Thyroid gland (tissue), 4 donors: ENCODE measurements at regions not wholly inside any gene's neighbourhood (a gene's known extent, or its start where the extent isn't known, plus 50 kb on each side); places are given as distances from the start of the nearest gene placed in this dataset.

ENCODE experiments used
- POLR2A ChIP-seq, 2 donors: fragments of 450-650 bp; IDR thresholded peaks; one replicate each; pipeline ENCODE4 v1.6.1; 2017; ENCODE audit warnings: antibody characterized with exemption in 2 of 2, mild to moderate bottlenecking in 2 of 2, moderate library complexity in 1 of 2
- TF ChIP-seq, protein P1 (sequence below), 6 experiments: fragments of 200-600 bp in 3 of 6; fragments of 450-650 bp in 3 of 6; sonication (generic) in 3 of 6; IDR thresholded peaks; one replicate each; pipeline ENCODE4 v1.5.1; 2016 to 2019; ENCODE audit warnings: antibody characterized with exemption in 6 of 6, mild to moderate bottlenecking in 2 of 6, inconsistent platforms in 1 of 6, moderate library complexity in 1 of 6

DNA sequence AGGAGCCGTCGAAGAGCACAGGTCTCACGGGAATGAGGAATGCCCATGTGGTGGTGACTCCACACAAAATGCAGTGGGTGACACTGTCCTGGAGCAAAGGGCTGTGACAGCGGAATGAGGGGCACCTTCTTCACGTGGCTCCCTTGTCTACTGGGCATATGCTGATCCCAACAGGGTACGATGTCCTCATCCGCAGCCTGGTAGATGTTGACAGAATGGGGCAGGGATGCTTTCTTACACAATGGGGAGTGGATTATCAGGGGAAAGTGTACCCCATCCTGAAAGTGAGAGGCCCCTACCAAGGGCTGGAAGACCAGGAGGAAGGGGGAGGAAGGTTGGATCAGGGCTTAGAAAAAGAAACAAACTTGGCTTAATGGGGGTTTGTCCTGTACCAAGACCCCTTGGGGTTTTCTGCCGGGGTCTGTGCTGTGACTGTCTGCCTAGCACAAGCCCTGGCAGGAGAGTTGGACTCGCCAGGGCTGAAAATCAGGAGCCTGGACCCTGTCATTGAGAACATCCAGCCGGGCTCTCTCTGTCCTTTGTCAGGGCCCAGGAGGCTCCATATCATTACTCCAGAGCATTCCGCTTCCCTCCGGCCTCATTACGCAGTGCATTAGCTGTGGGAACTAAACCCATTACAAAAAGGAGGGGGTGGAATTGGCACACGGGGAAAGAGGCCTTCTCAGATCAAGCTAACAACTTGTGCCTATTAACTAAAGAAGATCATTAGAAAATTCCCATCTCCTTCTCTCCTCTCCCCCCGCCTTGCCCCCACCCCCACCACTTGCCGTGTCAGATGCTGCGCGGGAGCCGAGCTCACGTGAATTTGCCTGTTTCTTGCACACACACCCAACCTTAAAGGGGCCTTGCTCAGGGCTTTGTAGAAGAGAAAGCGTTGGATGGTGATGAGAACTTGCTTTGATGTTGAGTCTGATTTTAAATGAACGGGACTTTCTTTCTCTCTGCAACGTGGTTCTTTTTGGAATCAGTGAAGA lies 171.8 kb upstream of the PARP11 start:
- TF ChIP-seq, protein P1, sequence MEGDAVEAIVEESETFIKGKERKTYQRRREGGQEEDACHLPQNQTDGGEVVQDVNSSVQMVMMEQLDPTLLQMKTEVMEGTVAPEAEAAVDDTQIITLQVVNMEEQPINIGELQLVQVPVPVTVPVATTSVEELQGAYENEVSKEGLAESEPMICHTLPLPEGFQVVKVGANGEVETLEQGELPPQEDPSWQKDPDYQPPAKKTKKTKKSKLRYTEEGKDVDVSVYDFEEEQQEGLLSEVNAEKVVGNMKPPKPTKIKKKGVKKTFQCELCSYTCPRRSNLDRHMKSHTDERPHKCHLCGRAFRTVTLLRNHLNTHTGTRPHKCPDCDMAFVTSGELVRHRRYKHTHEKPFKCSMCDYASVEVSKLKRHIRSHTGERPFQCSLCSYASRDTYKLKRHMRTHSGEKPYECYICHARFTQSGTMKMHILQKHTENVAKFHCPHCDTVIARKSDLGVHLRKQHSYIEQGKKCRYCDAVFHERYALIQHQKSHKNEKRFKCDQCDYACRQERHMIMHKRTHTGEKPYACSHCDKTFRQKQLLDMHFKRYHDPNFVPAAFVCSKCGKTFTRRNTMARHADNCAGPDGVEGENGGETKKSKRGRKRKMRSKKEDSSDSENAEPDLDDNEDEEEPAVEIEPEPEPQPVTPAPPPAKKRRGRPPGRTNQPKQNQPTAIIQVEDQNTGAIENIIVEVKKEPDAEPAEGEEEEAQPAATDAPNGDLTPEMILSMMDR (IDR thresholded peaks at IDR 0.05): no peak
- no peak for TF ChIP-seq POLR2A (IDR thresholded peaks at IDR 0.05)
